ENCODE measurements at regions not wholly inside any gene's neighbourhood (a gene's known extent, or its start where the extent isn't known, plus 50 kb on each side); places are given as distances from the start of the nearest gene placed in this dataset.

- Histone ChIP-seq H3K27me3 (ENCODE audit: control insufficient read depth in 2 of 2, insufficient read depth in 2 of 2, low read length in 2 of 2) (no peaks in the 10 kb centered on the region), H2AFZ (ENCODE audit: insufficient read depth, low read depth, low read length, poor library complexity, severe bottlenecking) (no peak overlapping the region), H3K9me3 (replicated peaks in 1 of 2; ENCODE audit: control insufficient read depth in 1 of 2, insufficient read depth in 1 of 2, low read length in 2 of 2) (no peaks in the 10 kb centered on the region), H3K9ac (ENCODE audit: insufficient read depth, low read length, poor library complexity, severe bottlenecking) (no peak overlapping the region), H3K4me2 (replicated peaks; ENCODE audit: extremely low read depth, low read length, poor library complexity, severe bottlenecking) (no peak overlapping the region), H3K36me3 (replicated peaks in 1 of 2; ENCODE audit: control insufficient read depth in 1 of 2, insufficient read depth in 2 of 2, low read length in 2 of 2) (no peaks in the 10 kb centered on the region), H4K20me1 (ENCODE audit: insufficient read depth, low read length) (no peaks in the 10 kb centered on the region), H3K4me3 (replicated peaks in 1 of 3; ENCODE audit: low read depth in 2 of 3, low read length in 3 of 3) (no peak overlapping the region), H3K4me1 (ENCODE audit: control insufficient read depth in 1 of 2, insufficient read depth in 2 of 2, low read length in 2 of 2) (no peaks in the 10 kb centered on the region), H3K27ac (ENCODE audit: low read depth in 1 of 2, low read length in 2 of 2) (no peak overlapping the region), H3K79me2 (ENCODE audit: insufficient read depth, low read length) (no peaks in the 10 kb centered on the region)
- no CpG with 5 or more reads among the region's 3 CpGs for WGBS (ENCODE audit: insufficient coverage)
- Mint-ChIP-seq H3K36me3 (no peaks in the 10 kb centered on the region), H3K9me3 (peaks cover 1 to 13% (median 6%) of the 10 kb centered on the region in 7 donors), H3K27ac (no peak overlapping the region), H3K27me3 (ENCODE audit: low read depth in 3 of 3) (peaks cover 0 to 3% (median 0%) of the 10 kb centered on the region in 3 donors), H3K4me1 (peaks cover 4% of the 10 kb centered on the region), H3K4me3 (no peak overlapping the region)
- DNase-seq = no peak
- no peak for TF ChIP-seq CTCF (IDR thresholded peaks at IDR 0.05)
- intact Hi-C loops (cut with micrococcal nuclease) = no loop called here
These were observed 603.1 kb upstream of the ADGRL2 start for GRCh38 chr1:81197591-81197990.

- Mint-ChIP-seq H3K4me3 (no peak overlapping the region), H3K36me3 (no peaks in the 10 kb centered on the region), H3K9me3 (peaks cover 2 to 8% (median 3%) of the 10 kb centered on the region in 7 donors), H3K27ac (no peak overlapping the region), H3K27me3 (ENCODE audit: low read depth in 3 of 3) (no peaks in the 10 kb centered on the region), H3K4me1 (peaks cover 4% of the 10 kb centered on the region)
- H3K4me3 ChIP-seq (replicated peaks in 1 of 3; ENCODE audit: low read depth in 2 of 3, low read length in 3 of 3) = no peak overlapping the region
- no peaks in the 10 kb centered on the region for H3K79me2 ChIP-seq (ENCODE audit: insufficient read depth, low read length)
- no peaks in the 10 kb centered on the region for H3K36me3 ChIP-seq (replicated peaks in 1 of 2; ENCODE audit: control insufficient read depth in 1 of 2, insufficient read depth in 2 of 2, low read length in 2 of 2)
- TF ChIP-seq CTCF (IDR thresholded peaks at IDR 0.05) = no peak
- DNase-seq = no peak
- no peaks in the 10 kb centered on the region for H3K9me3 ChIP-seq (replicated peaks in 1 of 2; ENCODE audit: control insufficient read depth in 1 of 2, insufficient read depth in 1 of 2, low read length in 2 of 2)
- H3K27me3 ChIP-seq (ENCODE audit: control insufficient read depth in 2 of 2, insufficient read depth in 2 of 2, low read length in 2 of 2) = no peaks in the 10 kb centered on the region
- no peak overlapping the region for H2AFZ ChIP-seq (ENCODE audit: insufficient read depth, low read depth, low read length, poor library complexity, severe bottlenecking)
- WGBS (ENCODE audit: insufficient coverage) = 62% methylated on average over 4 of the region's 7 CpGs
- H3K4me1 ChIP-seq (ENCODE audit: control insufficient read depth in 1 of 2, insufficient read depth in 2 of 2, low read length in 2 of 2) = no peaks in the 10 kb centered on the region
- intact Hi-C loops (cut with micrococcal nuclease) = no loop called here
- H3K9ac ChIP-seq (ENCODE audit: insufficient read depth, low read length, poor library complexity, severe bottlenecking) = no peak overlapping the region
- no peaks in the 10 kb centered on the region for H4K20me1 ChIP-seq (ENCODE audit: insufficient read depth, low read length)
- no peak overlapping the region for H3K27ac ChIP-seq (ENCODE audit: low read depth in 1 of 2, low read length in 2 of 2)
- no peak overlapping the region for H3K4me2 ChIP-seq (replicated peaks; ENCODE audit: extremely low read depth, low read length, poor library complexity, severe bottlenecking)
These were observed 607.8 kb upstream of the ADGRL2 start for GRCh38 chr1:81192647-81193642.
